ENCODE measurements at regions not wholly inside any gene's neighbourhood (a gene's known extent, or its start where the extent isn't known, plus 50 kb on each side); places are given as distances from the start of the nearest gene placed in this dataset.

DNA sequence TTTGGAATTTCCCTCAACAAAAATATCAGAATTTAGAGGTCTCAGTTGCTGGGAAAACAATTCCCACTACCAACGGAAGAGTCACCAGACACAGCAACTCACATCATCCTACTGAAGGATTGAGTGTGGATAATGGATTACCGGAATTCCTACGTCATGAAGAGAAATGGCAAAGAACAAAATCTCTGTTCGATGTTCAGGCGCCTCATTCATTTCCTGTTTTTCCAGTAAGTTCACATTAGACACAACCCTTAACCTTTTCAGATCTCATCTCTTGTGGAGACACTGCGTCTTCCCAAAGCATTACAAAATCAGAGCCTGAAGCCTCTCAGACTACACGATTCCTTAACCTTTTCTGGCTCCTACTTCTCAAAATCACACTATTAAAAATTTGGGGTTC lies 58.5 kb upstream of the CPEB2 start (continued):
- TF ChIP-seq, protein P1, sequence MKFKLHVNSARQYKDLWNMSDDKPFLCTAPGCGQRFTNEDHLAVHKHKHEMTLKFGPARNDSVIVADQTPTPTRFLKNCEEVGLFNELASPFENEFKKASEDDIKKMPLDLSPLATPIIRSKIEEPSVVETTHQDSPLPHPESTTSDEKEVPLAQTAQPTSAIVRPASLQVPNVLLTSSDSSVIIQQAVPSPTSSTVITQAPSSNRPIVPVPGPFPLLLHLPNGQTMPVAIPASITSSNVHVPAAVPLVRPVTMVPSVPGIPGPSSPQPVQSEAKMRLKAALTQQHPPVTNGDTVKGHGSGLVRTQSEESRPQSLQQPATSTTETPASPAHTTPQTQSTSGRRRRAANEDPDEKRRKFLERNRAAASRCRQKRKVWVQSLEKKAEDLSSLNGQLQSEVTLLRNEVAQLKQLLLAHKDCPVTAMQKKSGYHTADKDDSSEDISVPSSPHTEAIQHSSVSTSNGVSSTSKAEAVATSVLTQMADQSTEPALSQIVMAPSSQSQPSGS (IDR thresholded peaks at IDR 0.05; ENCODE audit: low read length) = no peak
- TF ChIP-seq TAF7 (optimal IDR thresholded peaks at IDR 0.05; ENCODE audit: borderline replicate concordance, low read depth, low read length) = no peak

All from H1 (cell line).